ENCODE measurements at regions not wholly inside any gene's neighbourhood (a gene's known extent, or its start where the extent isn't known, plus 50 kb on each side); places are given as distances from the start of the nearest gene placed in this dataset.
"Not testable (repeated sequence)": the region's sequence is repeated elsewhere in the genome, so short reads cannot be mapped to it uniquely, and the experiment has no call there.

- CTCF ChIA-PET: no interaction called here
- H3K4me2 ChIP-seq: no peak overlapping the region
- ATAC-seq: no peak
- H3K27ac ChIP-seq: no peak overlapping the region
- DNase-seq (ENCODE audit: low read depth in 1 of 2, low spot score in 1 of 2): no peak
- no peak overlapping the region for H3K4me3 ChIP-seq
- peaks cover 4% of the 10 kb centered on the region for H3K4me1 ChIP-seq
- no peaks in the 10 kb centered on the region; the same call in 2 of the 3 replicates for H3K9me3 ChIP-seq
- POLR2A ChIA-PET: no interaction called here
- no peak for FAIRE-seq
- no peak for TF ChIP-seq NFE2L2 (conservative IDR thresholded peaks at IDR 0.05; ENCODE audit: low read length)
- TF ChIP-seq CHD4 (IDR thresholded peaks at IDR 0.05; ENCODE audit: borderline replicate concordance): no peak
- no peak for TF ChIP-seq POLR2AphosphoS2 (conservative IDR thresholded peaks at IDR 0.05; ENCODE audit: low read length)
- no peak for TF ChIP-seq POLR2A (IDR thresholded peaks at IDR 0.05; ENCODE audit: low read length)
- TF ChIP-seq TP53 (CRISPR knock-in tag; IDR thresholded peaks at IDR 0.05): no peak
- TF ChIP-seq CEBPB (IDR thresholded peaks at IDR 0.05): no peak
- no peak for TF ChIP-seq SMC3 (IDR thresholded peaks at IDR 0.05)
- TF ChIP-seq, protein P1, sequence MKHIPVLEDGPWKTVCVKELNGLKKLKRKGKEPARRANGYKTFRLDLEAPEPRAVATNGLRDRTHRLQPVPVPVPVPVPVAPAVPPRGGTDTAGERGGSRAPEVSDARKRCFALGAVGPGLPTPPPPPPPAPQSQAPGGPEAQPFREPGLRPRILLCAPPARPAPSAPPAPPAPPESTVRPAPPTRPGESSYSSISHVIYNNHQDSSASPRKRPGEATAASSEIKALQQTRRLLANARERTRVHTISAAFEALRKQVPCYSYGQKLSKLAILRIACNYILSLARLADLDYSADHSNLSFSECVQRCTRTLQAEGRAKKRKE (CRISPR knock-in tag; IDR thresholded peaks at IDR 0.05; ENCODE audit: low read depth): no peak
- no peak for TF ChIP-seq JUNB (IDR thresholded peaks at IDR 0.05)
- no peak for TF ChIP-seq ELK1 (IDR thresholded peaks at IDR 0.05; ENCODE audit: low read depth, low read length)
- no peak for TF ChIP-seq RARB (CRISPR knock-in tag; IDR thresholded peaks at IDR 0.05)
- TF ChIP-seq FOSB (CRISPR knock-in tag; IDR thresholded peaks at IDR 0.05): no peak
Measured at GRCh38 chrX:13159886-13160285, 115.5 kb upstream of the FAM9C start.

DNA sequence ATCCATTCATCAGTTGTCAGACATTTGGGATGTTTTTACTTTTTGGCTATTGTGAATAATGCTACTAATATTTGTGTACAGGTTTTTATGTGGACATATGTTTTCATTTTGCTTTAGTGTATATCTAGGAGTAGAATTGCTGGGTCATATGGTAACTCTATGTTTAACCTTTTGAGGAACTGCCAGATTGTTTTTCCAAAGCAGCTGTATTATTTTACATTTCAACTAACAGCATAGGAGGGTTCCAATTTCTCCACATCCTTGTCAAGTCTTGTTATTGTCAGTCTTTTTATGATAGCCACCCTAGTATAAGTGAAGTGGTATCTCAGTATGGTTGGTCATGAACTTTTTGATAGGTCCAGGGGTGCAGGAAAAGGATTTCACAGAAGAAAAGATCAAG, 114.5 kb upstream of the FAM9C start:
- no peak for FAIRE-seq
- no peak overlapping the region for H3K27ac ChIP-seq
- H3K4me3 ChIP-seq: no peak overlapping the region
- H3K9me3 ChIP-seq: peaks cover 7% of the 10 kb centered on the region; the same call in 2 of the 3 replicates
- no peak for ATAC-seq
- CTCF ChIA-PET: interaction anchor here (1.2 kb wide), 1 partner anchor 12 kb away, joined by 3 read pairs; no protein-coding TSS in a partner anchor
- no peak for DNase-seq (ENCODE audit: low read depth in 1 of 2, low spot score in 1 of 2)
- H3K4me1 ChIP-seq: no peaks in the 10 kb centered on the region
- POLR2A ChIA-PET: no interaction called here
- TF ChIP-seq BHLHE40 (IDR thresholded peaks at IDR 0.05; ENCODE audit: low read depth, low read length): no peak
- no peak for TF ChIP-seq EP300 (IDR thresholded peaks at IDR 0.05)
- TF ChIP-seq TFCP2L1 (CRISPR knock-in tag; IDR thresholded peaks at IDR 0.05): no peak
- no peak for TF ChIP-seq RAD21 (conservative IDR thresholded peaks at IDR 0.05 in 1 of 2, IDR thresholded peaks at IDR 0.05 in 1 of 2)
- TF ChIP-seq FOXS1 (CRISPR knock-in tag; IDR thresholded peaks at IDR 0.05): no peak
- H3K4me2 ChIP-seq: no peak overlapping the region

DNA sequence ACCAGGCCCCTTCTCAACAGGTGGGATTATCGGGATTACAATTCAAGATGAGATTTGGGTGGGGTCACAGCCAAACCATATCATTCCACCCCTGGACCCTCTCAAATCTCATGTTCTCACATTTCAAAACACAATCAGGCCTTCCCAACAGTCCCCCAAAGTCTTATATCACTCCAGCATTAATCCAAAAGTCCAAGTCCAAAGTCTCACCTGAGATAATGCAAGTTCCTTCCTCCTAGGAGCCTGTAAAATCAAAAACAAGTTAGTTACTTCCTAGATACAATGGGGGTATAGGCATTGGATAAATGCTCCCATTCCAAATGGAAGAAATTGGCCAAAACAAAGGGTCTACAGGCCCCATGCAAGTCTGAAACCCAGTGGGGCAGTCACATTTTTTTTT, 111.1 kb upstream of the FAM9C start:
- ChIA-PET POLR2A (interaction anchor here (0.7 kb wide), 1 partner anchor 183 kb away, joined by 5 read pairs; no protein-coding TSS in a partner anchor), CTCF (interaction anchor here (0.6 to 1.2 kb wide), 2 partner anchors 10 to 126 kb away, joined by 3 read pairs; no protein-coding TSS in a partner anchor)
- not testable (repeated sequence) for FAIRE-seq; ATAC-seq; H3K4me2 ChIP-seq; H3K4me1 ChIP-seq; H3K4me3 ChIP-seq; DNase-seq (ENCODE audit: low read depth in 1 of 2, low spot score in 1 of 2); H3K27ac ChIP-seq
- 91% methylated on average over 1 of the region's 1 CpG for WGBS (ENCODE audit: missing lambda C conversion rate)
- H3K9me3 ChIP-seq: peaks cover 14% of the 10 kb centered on the region

DNA sequence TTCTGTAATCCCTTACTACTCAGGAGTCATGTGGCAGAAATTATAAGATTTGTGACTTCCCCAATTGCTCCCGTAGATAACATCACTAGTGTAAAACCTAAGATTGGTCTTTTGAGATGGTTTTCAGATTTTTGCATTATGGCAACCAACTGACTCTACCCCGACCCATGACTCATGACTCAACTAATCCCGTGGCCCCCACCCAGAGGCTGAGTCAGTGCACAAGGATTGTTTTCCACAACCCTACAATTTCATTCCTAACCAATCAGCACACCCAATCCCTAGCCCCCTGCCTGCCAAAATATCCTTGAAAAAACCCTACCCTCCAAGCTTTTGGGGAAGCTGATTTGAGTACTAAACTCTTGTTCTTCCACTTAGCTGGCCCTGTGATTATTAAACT, 109.4 kb upstream of the FAM9C start:
- DNase-seq (ENCODE audit: low read depth in 1 of 2, low spot score in 1 of 2): no peak
- ChIA-PET POLR2A (no interaction called here), CTCF (no interaction called here)
- no peak for FAIRE-seq
- TF ChIP-seq SMC3 (IDR thresholded peaks at IDR 0.05): no peak
- TF ChIP-seq ZNF302 (CRISPR knock-in tag; IDR thresholded peaks at IDR 0.05): no peak
- TF ChIP-seq BHLHE40 (IDR thresholded peaks at IDR 0.05; ENCODE audit: low read depth, low read length): no peak
- TF ChIP-seq POLR2A (IDR thresholded peaks at IDR 0.05; ENCODE audit: low read length): no peak
- TF ChIP-seq, protein P2, sequence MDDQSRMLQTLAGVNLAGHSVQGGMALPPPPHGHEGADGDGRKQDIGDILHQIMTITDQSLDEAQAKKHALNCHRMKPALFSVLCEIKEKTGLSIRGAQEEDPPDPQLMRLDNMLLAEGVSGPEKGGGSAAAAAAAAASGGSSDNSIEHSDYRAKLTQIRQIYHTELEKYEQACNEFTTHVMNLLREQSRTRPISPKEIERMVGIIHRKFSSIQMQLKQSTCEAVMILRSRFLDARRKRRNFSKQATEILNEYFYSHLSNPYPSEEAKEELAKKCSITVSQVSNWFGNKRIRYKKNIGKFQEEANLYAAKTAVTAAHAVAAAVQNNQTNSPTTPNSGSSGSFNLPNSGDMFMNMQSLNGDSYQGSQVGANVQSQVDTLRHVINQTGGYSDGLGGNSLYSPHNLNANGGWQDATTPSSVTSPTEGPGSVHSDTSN (IDR thresholded peaks at IDR 0.05): no peak
- TF ChIP-seq JUNB (IDR thresholded peaks at IDR 0.05): no peak
- TF ChIP-seq CHD2 (IDR thresholded peaks at IDR 0.05; ENCODE audit: low read length, partially characterized antibody): no peak
- no peak for TF ChIP-seq HDAC2 (IDR thresholded peaks at IDR 0.05)
- TF ChIP-seq HOXB5 (CRISPR knock-in tag; IDR thresholded peaks at IDR 0.05): no peak
- TF ChIP-seq, protein P3, sequence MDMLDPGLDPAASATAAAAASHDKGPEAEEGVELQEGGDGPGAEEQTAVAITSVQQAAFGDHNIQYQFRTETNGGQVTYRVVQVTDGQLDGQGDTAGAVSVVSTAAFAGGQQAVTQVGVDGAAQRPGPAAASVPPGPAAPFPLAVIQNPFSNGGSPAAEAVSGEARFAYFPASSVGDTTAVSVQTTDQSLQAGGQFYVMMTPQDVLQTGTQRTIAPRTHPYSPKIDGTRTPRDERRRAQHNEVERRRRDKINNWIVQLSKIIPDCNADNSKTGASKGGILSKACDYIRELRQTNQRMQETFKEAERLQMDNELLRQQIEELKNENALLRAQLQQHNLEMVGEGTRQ (IDR thresholded peaks at IDR 0.05): no peak
- TF ChIP-seq ZC3H11A (IDR thresholded peaks at IDR 0.05): no peak
- H3K4me3 ChIP-seq: no peak overlapping the region
- no peak overlapping the region for H3K27ac ChIP-seq
- peaks cover 14% of the 10 kb centered on the region for H3K9me3 ChIP-seq
- ATAC-seq: no peak
- H3K4me1 ChIP-seq: peaks cover 4% of the 10 kb centered on the region; the same call in 1 of the 3 replicates
- no peak overlapping the region for H3K4me2 ChIP-seq
- WGBS (ENCODE audit: missing lambda C conversion rate): 48% methylated on average over 3 of the region's 3 CpGs
